Spleen (tissue), 7 donors: ENCODE measurements at regions not wholly inside any gene's neighbourhood (a gene's known extent, or its start where the extent isn't known, plus 50 kb on each side); places are given as distances from the start of the nearest gene placed in this dataset.

Experiments used
- CTCF ChIP-seq, 11 experiments: fragments of 200-600 bp in 7 of 11; fragments of 450-650 bp in 4 of 11; sonication (generic) in 4 of 11; IDR thresholded peaks in 8 of 11; conservative IDR thresholded peaks in 3 of 11; 1 replicate in 7 of 11; 2 replicates in 4 of 11; pipeline versions ENCODE4 v1.4.0 to v1.8.0; 2016 to 2021; ENCODE audit warnings: antibody characterized with exemption in 11 of 11, inconsistent platforms in 4 of 11, mild to moderate bottlenecking in 1 of 11
- POLR2A ChIP-seq, 3 donors: fragments of 450-650 bp; IDR thresholded peaks; one replicate each; pipeline ENCODE4 v1.5.1; 2017; ENCODE audit warnings: antibody characterized with exemption in 3 of 3, mild to moderate bottlenecking in 1 of 3
- donor health status: DM: no; HTN: no; CAD: no; lungs with moderate emphysema.
- donor health status: DM: no; HTN: no; CAD: no.
- donor health status: DM: no; HTN: no; CAD: no.

GRCh38 chr18:2222270-2223185 lies 348.8 kb downstream of the METTL4 start:
- TF ChIP-seq CTCF (IDR thresholded peaks at IDR 0.05 in 8 of 11, conservative IDR thresholded peaks at IDR 0.05 in 3 of 11) (no peak), POLR2A (IDR thresholded peaks at IDR 0.05) (no peak)
